ENCODE measurements at regions not wholly inside any gene's neighbourhood (a gene's known extent, or its start where the extent isn't known, plus 50 kb on each side); places are given as distances from the start of the nearest gene placed in this dataset.
"Not testable (repeated sequence)": the region's sequence is repeated elsewhere in the genome, so short reads cannot be mapped to it uniquely, and the experiment has no call there.

DNA sequence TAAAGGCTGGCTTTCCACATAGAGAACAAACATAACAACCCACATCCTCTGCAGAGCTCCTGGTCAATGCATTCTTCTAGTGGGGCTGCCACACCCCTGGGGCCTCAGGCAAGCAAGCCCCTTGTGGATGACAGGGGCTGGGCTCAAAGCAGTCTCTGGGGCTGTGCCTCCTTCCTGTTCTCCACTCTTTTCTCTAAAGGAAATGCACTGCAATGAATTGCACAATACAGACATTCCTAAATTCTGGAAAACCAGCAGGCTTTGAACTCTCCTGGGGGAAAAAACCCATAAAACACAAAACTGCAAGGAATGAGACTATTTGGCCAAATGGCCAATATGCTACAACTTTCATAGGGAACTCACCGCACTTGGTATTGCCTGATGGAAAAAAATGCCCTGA is 293.9 kb upstream of the PLGLB2 start:
- not testable (repeated sequence) for H3K4me3 Mint-ChIP-seq; H3K36me3 Mint-ChIP-seq; H3K27ac Mint-ChIP-seq; H3K9me3 Mint-ChIP-seq (ENCODE audit: low read depth); H3K27me3 Mint-ChIP-seq
- H3K4me1 Mint-ChIP-seq (ENCODE audit: low read depth), result peaks cover 12% of the 10 kb centered on the region

DNA sequence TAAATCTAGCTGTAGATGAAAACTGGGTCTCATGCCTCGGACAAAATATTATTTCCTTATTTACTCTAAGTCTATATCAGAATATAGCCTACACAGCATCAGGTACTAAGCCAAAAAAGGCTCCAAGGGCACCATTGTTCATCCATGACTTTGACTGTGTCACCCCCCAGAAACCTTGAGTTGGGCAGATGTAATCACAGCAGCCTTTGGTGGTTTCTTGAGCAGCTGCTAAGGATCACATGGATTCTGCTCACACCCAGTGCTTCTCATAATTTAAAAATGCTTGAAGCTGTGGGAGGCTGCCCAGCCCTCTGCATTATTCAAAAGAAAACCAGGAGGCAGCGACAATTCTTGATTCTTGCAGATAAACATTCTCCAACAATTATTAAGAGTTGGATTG is 293.5 kb upstream of the PLGLB2 start:
- H3K36me3 Mint-ChIP-seq; H3K9me3 Mint-ChIP-seq (ENCODE audit: low read depth); H3K27me3 Mint-ChIP-seq; H3K27ac Mint-ChIP-seq; H3K4me3 Mint-ChIP-seq: not testable (repeated sequence)
- peaks cover 12% of the 10 kb centered on the region for H3K4me1 Mint-ChIP-seq (ENCODE audit: low read depth)

DNA sequence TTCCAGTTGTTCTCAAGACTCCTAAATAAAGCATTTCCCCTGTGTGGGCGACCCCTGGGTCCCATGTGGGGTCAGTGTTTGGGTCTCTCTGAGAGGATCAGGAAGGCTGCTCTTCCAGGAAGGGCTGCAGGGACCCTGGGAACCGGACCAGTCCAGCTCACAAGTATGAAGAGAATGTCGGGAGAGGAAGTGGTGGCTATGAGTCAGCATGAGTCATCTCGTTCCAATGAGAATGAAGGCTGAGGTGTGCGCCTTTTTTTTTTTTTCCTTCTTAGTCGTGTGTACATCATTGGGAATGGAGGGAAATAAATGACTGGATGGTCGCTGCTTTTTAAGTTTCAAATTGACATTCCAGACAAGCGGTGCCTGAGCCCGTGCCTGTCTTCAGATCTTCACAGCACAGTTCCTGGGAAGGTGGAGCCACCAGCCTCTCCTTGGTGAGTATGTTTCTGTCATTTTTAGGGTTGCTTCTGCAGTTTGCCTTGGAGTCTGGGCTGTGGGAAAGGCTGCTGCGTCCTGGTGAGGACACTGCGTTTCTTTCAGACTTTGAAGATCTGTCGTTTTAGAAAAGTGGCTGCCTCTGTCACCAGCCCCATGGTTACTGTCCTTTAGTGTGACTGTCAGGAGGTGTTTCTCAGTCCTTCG is 292.6 kb upstream of the PLGLB2 start:
- not testable (repeated sequence) for H3K27me3 Mint-ChIP-seq; H3K36me3 Mint-ChIP-seq; H3K9me3 Mint-ChIP-seq (ENCODE audit: low read depth)
- H3K27ac Mint-ChIP-seq, result peak overlapping the region; percentile 46
- peaks cover 12% of the 10 kb centered on the region for H3K4me1 Mint-ChIP-seq (ENCODE audit: low read depth)
- H3K4me3 Mint-ChIP-seq, result peak overlapping the region; percentile 72

DNA sequence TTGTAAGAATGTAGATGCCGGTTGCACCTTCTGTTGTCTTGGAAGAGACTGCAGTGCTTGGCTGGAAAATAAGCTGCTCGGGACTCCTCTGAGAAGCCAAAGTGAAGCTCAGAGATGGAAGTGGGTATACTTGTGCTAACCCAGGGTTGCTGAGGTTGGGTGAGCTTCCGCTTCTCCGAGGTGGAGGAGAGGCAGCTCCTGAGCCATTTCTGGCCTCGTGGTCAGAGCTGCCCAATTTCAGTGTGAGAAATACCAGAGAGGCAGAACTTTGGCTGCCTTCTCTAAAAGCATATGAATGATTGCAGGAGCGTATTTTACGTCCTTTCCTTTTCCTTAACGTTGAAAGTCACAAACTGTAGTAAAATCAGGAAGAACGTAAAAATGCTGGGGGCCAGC is 292.0 kb upstream of the PLGLB2 start:
- not testable (repeated sequence) for H3K27ac Mint-ChIP-seq; H3K9me3 Mint-ChIP-seq (ENCODE audit: low read depth); H3K27me3 Mint-ChIP-seq; H3K36me3 Mint-ChIP-seq
- H3K4me3 Mint-ChIP-seq, result peak overlapping the region; percentile 72
- peaks cover 12% of the 10 kb centered on the region for H3K4me1 Mint-ChIP-seq (ENCODE audit: low read depth)

DNA sequence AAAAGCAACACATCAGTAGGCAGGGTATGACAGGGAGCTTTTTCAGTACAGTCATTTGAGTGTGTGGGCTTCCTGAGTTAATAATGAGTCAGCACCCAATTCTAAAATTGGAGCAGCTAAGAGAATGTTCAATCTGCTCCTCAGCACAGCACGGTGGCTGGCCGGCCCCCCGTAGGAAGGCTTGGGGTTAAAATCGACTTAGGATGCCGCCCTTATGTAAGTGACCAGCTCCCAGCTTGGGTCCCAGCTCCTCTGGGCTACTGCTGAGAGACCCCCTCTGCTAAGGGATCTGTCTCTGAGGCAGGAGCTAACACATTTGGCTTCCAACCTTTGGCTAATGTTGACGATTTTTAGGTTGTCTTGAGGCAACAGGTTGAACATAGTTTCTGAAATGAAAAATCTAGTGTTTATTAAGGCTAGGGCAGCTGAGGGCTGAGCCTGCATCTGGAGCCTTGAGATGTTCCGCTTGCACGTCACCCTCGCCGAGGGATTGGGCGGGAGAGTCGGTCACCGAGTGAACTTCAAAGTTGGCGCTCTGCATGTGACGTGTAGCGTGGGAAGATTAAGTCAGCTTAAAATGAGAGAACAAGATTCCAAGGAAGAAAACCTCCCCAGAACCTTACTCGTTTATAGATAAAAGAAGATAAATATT is 291.3 kb upstream of the PLGLB2 start:
- H3K27me3 Mint-ChIP-seq; H3K9me3 Mint-ChIP-seq (ENCODE audit: low read depth); H3K36me3 Mint-ChIP-seq: not testable (repeated sequence)
- peak overlapping the region; percentile 85 for H3K4me3 Mint-ChIP-seq
- H3K27ac Mint-ChIP-seq, result peak overlapping the region; percentile 88
- peaks cover 12% of the 10 kb centered on the region for H3K4me1 Mint-ChIP-seq (ENCODE audit: low read depth)

DNA sequence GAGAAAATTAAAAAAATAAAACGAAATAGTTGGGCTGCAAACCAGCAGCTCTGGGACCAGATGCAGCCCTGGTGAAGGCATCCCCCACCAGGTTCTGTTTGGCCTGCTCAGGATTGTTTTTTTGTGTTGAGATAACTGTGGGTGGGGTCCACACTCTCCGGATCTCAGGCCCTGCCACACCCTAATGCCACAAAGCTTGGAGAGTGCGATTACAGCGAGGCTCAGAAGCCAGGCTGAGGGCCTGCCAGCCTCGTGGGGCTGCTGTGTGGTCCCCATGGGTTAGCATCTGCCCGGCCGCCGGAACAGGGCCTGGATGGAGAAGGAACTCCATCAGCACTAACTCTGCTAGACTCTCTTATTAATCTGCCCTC is 290.8 kb upstream of the PLGLB2 start:
- H3K27me3 Mint-ChIP-seq; H3K36me3 Mint-ChIP-seq; H3K27ac Mint-ChIP-seq; H3K4me3 Mint-ChIP-seq; H3K9me3 Mint-ChIP-seq (ENCODE audit: low read depth): not testable (repeated sequence)
- peaks cover 12% of the 10 kb centered on the region for H3K4me1 Mint-ChIP-seq (ENCODE audit: low read depth)

DNA sequence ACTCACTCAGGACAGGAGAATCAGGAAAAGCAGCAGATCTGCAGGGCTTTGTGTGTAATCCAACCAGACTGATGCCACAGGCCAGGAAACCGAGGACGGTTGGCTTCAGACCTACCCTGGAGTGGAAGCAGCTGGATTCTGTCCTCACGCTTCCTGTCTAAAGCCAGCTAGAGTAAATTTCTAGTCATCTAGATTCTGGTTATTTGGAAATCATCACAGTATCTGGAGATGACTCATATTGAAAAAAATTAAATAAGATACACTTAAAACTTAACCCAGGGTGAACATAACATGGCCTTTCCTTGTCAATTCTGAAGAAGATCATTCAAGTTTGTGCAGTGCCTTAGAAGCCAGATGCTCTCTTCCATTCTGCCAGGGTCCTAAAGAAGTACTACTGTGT is 288.9 kb upstream of the PLGLB2 start:
- H3K4me1 Mint-ChIP-seq (ENCODE audit: low read depth); H3K9me3 Mint-ChIP-seq (ENCODE audit: low read depth); H3K36me3 Mint-ChIP-seq; H3K27me3 Mint-ChIP-seq: not testable (repeated sequence)
- H3K27ac Mint-ChIP-seq, result peak overlapping the region; percentile 84
- peak overlapping the region; percentile 87 for H3K4me3 Mint-ChIP-seq

DNA sequence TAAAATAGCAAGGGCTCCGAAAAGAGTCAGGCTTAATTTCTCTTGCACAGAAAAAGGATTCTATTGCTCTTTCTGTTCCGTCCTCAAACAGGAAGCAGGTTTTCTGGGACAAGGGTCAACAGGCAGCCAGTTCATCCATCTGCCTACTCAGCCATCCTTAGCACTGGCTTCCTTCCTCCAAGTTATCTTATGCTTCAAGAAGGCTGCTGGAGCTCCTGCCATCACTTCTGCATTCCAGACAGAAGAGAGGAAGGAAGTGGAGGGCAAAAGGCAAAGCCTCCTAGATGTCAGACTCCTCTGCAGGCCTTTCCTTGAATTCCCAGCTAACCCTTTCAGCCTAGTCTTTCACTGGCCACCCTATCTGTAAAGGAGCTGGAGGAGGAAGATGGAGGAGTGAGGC is 287.8 kb upstream of the PLGLB2 start:
- H3K27me3 Mint-ChIP-seq; H3K4me3 Mint-ChIP-seq; H3K27ac Mint-ChIP-seq; H3K4me1 Mint-ChIP-seq (ENCODE audit: low read depth); H3K36me3 Mint-ChIP-seq; H3K9me3 Mint-ChIP-seq (ENCODE audit: low read depth): not testable (repeated sequence)

DNA sequence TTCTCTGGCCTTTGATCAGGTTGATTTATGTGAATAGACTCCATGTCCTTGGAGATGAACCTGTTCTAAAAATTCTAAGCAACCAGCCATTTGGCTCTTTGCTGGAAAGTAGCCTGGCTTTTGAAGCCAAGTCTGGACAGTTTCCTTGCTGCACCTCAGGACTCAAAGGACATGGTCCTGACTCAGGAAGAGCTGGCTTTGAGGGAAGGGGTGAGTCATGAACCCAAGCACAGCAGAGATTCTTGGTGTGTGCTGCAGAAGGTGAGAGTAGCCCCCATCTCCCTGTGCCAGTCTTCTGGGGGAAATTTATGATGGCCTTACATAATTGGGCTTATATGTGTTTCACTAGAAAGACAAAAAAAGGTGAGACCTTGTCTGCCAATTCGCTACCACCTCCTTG is 287.2 kb upstream of the PLGLB2 start:
- H3K4me1 Mint-ChIP-seq (ENCODE audit: low read depth), result peaks cover 11% of the 10 kb centered on the region
- H3K36me3 Mint-ChIP-seq; H3K27ac Mint-ChIP-seq; H3K27me3 Mint-ChIP-seq; H3K4me3 Mint-ChIP-seq; H3K9me3 Mint-ChIP-seq (ENCODE audit: low read depth): not testable (repeated sequence)

DNA sequence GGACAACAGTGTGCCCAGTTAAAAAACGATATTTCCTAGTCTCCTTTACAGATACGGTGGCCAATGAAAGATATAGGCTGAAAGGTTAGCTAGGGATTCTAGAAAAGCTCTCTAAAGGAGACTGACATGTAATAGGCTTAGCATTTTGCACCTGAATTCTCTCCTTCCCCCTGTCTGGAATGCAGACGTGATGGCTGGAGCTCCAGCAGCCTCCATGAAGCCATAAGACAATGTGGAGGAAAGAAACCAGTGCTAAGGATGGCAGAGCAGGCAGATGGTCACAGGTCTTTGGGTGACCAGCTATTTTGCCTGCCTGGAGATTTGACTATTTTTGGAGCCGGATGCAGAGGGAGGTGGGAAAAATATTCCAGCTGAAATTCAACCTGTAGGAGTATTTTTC is 286.2 kb upstream of the PLGLB2 start:
- H3K27me3 Mint-ChIP-seq; H3K9me3 Mint-ChIP-seq (ENCODE audit: low read depth); H3K4me3 Mint-ChIP-seq; H3K36me3 Mint-ChIP-seq: not testable (repeated sequence)
- peaks cover 16% of the 10 kb centered on the region for H3K4me1 Mint-ChIP-seq (ENCODE audit: low read depth)
- peak overlapping the region; percentile 50 for H3K27ac Mint-ChIP-seq

DNA sequence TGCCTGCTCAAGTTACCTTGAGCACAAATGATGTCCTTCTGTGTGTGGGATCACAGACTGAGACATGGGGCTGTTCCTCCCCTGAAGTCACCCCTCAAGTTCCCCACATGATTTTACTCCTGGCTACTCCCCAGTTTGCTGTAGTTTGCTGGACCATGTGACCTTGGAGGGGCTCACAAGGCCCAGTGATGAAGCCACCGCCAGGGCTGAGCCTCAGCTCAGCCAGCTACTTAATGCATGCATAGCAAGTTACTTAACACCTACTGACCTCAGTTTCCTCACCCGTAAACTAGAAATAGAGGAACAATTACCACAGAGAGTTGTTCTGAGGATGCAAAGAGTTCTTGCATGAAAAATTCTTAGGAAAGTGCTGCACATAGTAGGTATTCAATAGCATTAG is 283.7 kb upstream of the PLGLB2 start:
- not testable (repeated sequence) for H3K36me3 Mint-ChIP-seq
- H3K27ac Mint-ChIP-seq, result peak overlapping the region; percentile 73

DNA sequence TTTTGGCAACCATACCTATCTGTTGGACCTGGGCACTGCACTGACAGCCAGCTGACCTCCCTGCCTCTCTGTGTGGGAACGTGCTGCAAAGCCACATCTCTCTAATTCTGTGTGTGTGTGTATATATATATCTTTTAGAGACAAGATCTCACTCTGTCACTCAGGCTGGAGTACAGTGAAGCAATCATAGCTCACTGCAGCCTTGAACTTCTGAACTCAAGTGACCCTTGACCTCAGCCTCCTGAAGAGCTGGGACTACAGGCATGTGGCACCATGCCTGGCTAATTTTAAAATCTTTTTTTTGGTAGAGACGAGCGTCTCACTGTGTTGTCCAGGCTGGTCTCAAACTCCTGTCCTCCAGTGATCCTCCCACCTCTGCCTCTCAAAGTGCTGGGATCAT is 282.2 kb upstream of the PLGLB2 start:
- not testable (repeated sequence) for H3K27ac Mint-ChIP-seq, H3K4me3 Mint-ChIP-seq

More for the DNA sequence above, 283.7 kb upstream of the PLGLB2 start:
- not testable (repeated sequence) for H3K9me3 Mint-ChIP-seq (ENCODE audit: low read depth); H3K27me3 Mint-ChIP-seq
- Mint-ChIP-seq H3K4me3 (peak overlapping the region; percentile 38), H3K4me1 (ENCODE audit: low read depth) (peaks cover 23% of the 10 kb centered on the region)

DNA sequence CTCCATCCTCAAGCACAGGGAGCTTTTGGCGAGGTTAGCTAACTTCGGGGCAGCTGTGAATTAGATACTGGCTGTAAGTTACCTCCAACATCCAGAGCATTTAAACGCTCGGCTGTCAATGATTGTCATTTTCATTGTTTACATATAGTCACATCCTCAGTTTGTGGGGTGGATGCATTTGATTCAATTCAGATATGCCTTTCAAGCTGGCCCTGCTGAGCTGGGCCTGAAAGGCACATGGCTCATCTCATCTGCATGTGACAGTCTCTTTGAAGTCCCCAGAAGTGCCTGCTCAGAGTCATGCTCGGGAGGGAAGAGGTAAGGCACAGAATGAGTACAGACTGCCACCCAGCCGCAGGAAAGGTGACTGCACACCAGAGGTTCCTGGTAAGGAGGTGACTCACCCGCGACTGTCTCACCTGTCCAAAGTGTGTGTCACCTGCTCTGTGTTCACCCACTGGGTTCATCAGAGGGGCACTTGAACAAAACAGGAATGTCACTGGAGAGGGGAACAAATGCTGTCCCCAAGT is 281.2 kb upstream of the PLGLB2 start:
- Mint-ChIP-seq H3K4me3 (peak overlapping the region; percentile 14), H3K27ac (peak overlapping the region; percentile 90), H3K4me1 (ENCODE audit: low read depth) (peaks cover 35% of the 10 kb centered on the region)
- not testable (repeated sequence) for H3K36me3 Mint-ChIP-seq; H3K9me3 Mint-ChIP-seq (ENCODE audit: low read depth); H3K27me3 Mint-ChIP-seq

More for the DNA sequence above, 282.2 kb upstream of the PLGLB2 start:
- not testable (repeated sequence) for H3K9me3 Mint-ChIP-seq (ENCODE audit: low read depth); H3K36me3 Mint-ChIP-seq; H3K27me3 Mint-ChIP-seq
- H3K4me1 Mint-ChIP-seq (ENCODE audit: low read depth), result peaks cover 31% of the 10 kb centered on the region

DNA sequence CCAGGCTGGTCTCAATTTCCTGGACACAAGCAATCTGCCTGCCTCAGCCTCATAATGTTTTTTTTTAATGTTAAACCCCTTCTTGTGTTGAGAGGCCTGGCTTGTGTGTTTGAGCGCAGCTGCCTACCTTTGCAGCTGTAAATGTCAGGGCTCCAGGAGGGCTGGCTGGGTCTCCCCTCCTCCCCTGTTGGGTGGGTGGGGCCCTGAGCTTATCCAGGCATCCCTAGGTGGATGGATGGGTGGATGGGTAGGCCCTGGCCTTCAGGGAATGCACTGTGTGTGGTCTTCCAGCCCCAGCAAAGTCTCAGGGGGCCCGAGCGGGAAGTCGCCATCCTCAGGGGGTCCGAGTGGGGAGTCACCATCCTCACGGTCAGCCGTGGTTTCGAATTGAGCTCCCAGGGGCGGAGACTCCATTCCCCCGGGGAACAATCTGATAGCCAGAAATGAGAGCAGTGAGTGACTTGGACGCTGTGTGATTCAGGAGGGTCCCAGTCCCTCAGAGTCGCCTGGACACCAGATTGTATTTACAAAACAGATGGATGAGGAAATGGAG is 279.4 kb upstream of the PLGLB2 start:
- not testable (repeated sequence) for H3K9me3 Mint-ChIP-seq (ENCODE audit: low read depth); H3K4me3 Mint-ChIP-seq; H3K27me3 Mint-ChIP-seq; H3K36me3 Mint-ChIP-seq
- peaks cover 36% of the 10 kb centered on the region for H3K4me1 Mint-ChIP-seq (ENCODE audit: low read depth)
- peak overlapping the region; percentile 88 for H3K27ac Mint-ChIP-seq

DNA sequence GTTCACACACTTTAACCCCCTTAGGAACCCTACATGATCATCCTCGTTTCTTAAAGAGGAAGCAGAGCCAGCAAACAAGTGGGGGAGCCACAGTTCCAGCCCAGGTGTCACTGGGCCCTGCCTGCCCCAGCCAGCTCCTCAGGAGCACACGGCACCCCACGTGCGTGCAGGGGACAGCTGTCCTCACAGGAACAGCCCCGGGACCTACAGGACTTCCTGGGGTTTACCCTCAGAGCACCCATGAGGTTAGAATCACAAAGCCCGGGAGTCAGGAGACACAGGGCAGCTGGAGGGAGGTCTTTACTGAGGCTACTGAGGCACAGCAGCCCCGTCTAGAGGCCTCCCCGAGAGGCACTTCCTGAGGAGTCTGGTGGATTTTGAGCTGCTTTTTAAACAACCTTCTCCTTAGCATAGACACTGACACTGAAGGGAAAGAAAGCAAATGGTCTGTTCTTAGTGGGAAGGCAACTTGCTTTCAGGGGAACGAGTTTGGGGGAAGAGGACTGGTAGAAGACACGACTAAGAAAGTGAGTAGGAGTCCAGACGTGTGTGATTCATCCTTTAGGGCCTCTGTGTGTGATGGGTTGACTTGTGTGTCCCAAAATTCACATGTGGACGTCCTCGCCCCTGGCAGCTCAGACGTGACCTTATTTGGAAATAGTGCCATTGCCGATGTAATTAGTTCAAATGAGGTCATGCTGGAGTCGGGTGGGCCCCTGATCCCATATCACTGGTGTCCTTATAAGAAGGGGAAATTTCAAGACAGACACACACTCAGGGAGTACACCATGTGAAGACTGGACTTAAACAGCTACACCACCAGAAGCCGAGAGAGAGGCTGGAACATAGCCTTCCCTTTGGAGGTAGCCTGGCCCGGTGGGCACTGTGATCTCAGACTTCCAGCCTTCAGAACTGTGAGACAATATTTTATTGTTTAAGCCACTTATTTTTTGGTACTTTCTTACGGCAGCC is 278.4 kb upstream of the PLGLB2 start:
- peaks cover 34% of the 10 kb centered on the region for H3K4me1 Mint-ChIP-seq (ENCODE audit: low read depth)
- H3K27ac Mint-ChIP-seq, result peak overlapping the region; percentile 96
- not testable (repeated sequence) for H3K27me3 Mint-ChIP-seq; H3K36me3 Mint-ChIP-seq; H3K9me3 Mint-ChIP-seq (ENCODE audit: low read depth)
- peak overlapping the region; percentile 81 for H3K4me3 Mint-ChIP-seq
